ENCODE measurements at regions not wholly inside any gene's neighbourhood (a gene's known extent, or its start where the extent isn't known, plus 50 kb on each side); places are given as distances from the start of the nearest gene placed in this dataset.

- Mint-ChIP-seq H3K27me3 (ENCODE audit: low read depth) (no peaks in the 10 kb centered on the region), H3K4me3 (no peak overlapping the region), H3K9me3 (no peaks in the 10 kb centered on the region), H3K4me1 (ENCODE audit: low read depth) (no peaks in the 10 kb centered on the region), H3K27ac (no peak overlapping the region), H3K36me3 (ENCODE audit: low read depth) (peaks cover 17% of the 10 kb centered on the region)
- CTCF ChIA-PET: no interaction called here
- DNase-seq: no peak
- intact Hi-C loops (cut with micrococcal nuclease): no loop called here
Measured at GRCh38 chr12:124420041-124420995, 125.4 kb downstream of the RFLNA start.

GRCh38 chr12:124419292-124420040, 124.6 kb downstream of the RFLNA start:
- no peaks in the 10 kb centered on the region for H3K27me3 Mint-ChIP-seq (ENCODE audit: low read depth)
- CTCF ChIA-PET: interaction anchor here (0.8 kb wide), 1 partner anchor 135 kb away, joined by 3 read pairs; no protein-coding TSS in a partner anchor
- no peak overlapping the region for H3K27ac Mint-ChIP-seq
- H3K9me3 Mint-ChIP-seq: no peaks in the 10 kb centered on the region
- no peak overlapping the region for H3K4me3 Mint-ChIP-seq
- no peak for DNase-seq
- no peaks in the 10 kb centered on the region for H3K4me1 Mint-ChIP-seq (ENCODE audit: low read depth)
- peaks cover 15% of the 10 kb centered on the region for H3K36me3 Mint-ChIP-seq (ENCODE audit: low read depth)
- intact Hi-C loops (cut with micrococcal nuclease): no loop called here

GRCh38 chr12:124418791-124419190, 123.9 kb downstream of the RFLNA start:
- H3K4me3 Mint-ChIP-seq: no peak overlapping the region
- CTCF ChIA-PET: no interaction called here
- intact Hi-C loops (cut with micrococcal nuclease): no loop called here
- H3K27ac Mint-ChIP-seq: no peak overlapping the region
- H3K4me1 Mint-ChIP-seq (ENCODE audit: low read depth): no peaks in the 10 kb centered on the region
- DNase-seq: no peak
- H3K9me3 Mint-ChIP-seq: no peaks in the 10 kb centered on the region
- H3K36me3 Mint-ChIP-seq (ENCODE audit: low read depth): peaks cover 16% of the 10 kb centered on the region
- no peaks in the 10 kb centered on the region for H3K27me3 Mint-ChIP-seq (ENCODE audit: low read depth)

GRCh38 chr12:124418156-124418555, 123.3 kb downstream of the RFLNA start:
- Mint-ChIP-seq H3K9me3 (no peaks in the 10 kb centered on the region), H3K4me1 (ENCODE audit: low read depth) (no peaks in the 10 kb centered on the region), H3K27me3 (ENCODE audit: low read depth) (no peaks in the 10 kb centered on the region), H3K27ac (no peak overlapping the region), H3K4me3 (no peak overlapping the region), H3K36me3 (ENCODE audit: low read depth) (peaks cover 15% of the 10 kb centered on the region)
- intact Hi-C loops (cut with micrococcal nuclease): no loop called here
- CTCF ChIA-PET: no interaction called here
- DNase-seq: no peak

GRCh38 chr12:124416516-124417395, 121.9 kb downstream of the RFLNA start:
- peaks cover 15% of the 10 kb centered on the region for H3K36me3 Mint-ChIP-seq (ENCODE audit: low read depth)
- no peaks in the 10 kb centered on the region for H3K27me3 Mint-ChIP-seq (ENCODE audit: low read depth)
- H3K27ac Mint-ChIP-seq: no peak overlapping the region
- intact Hi-C loops (cut with micrococcal nuclease): no loop called here
- no peak overlapping the region for H3K4me3 Mint-ChIP-seq
- H3K9me3 Mint-ChIP-seq: no peaks in the 10 kb centered on the region
- CTCF ChIA-PET: no interaction called here
- no peak for DNase-seq
- no peaks in the 10 kb centered on the region for H3K4me1 Mint-ChIP-seq (ENCODE audit: low read depth)

- intact Hi-C loops (cut with micrococcal nuclease): no loop called here
- Mint-ChIP-seq H3K27me3 (ENCODE audit: low read depth) (no peaks in the 10 kb centered on the region), H3K4me3 (no peak overlapping the region), H3K27ac (no peak overlapping the region), H3K4me1 (ENCODE audit: low read depth) (no peaks in the 10 kb centered on the region), H3K36me3 (ENCODE audit: low read depth) (peaks cover 12% of the 10 kb centered on the region), H3K9me3 (no peaks in the 10 kb centered on the region)
- DNase-seq: no peak
- CTCF ChIA-PET: interaction anchor here (0.7 kb wide), 1 partner anchor 75 kb away, joined by 3 read pairs; no protein-coding TSS in a partner anchor
Measured at GRCh38 chr12:124415064-124415463, 120.2 kb downstream of the RFLNA start.

GRCh38 chr12:124413915-124414314, 119.0 kb downstream of the RFLNA start:
- Mint-ChIP-seq H3K27ac (no peak overlapping the region), H3K4me1 (ENCODE audit: low read depth) (no peaks in the 10 kb centered on the region)

GRCh38 chr12:124413401-124413800, 118.5 kb downstream of the RFLNA start:
- intact Hi-C loops (cut with micrococcal nuclease): no loop called here
- Mint-ChIP-seq H3K27me3 (ENCODE audit: low read depth) (no peaks in the 10 kb centered on the region), H3K4me1 (ENCODE audit: low read depth) (no peaks in the 10 kb centered on the region), H3K4me3 (no peak overlapping the region), H3K9me3 (no peaks in the 10 kb centered on the region), H3K27ac (no peak overlapping the region), H3K36me3 (ENCODE audit: low read depth) (peaks cover 10% of the 10 kb centered on the region)
- no peak for DNase-seq
- CTCF ChIA-PET: no interaction called here

More at GRCh38 chr12:124413915-124414314, 119.0 kb downstream of the RFLNA start:
- H3K36me3 Mint-ChIP-seq (ENCODE audit: low read depth): peaks cover 10% of the 10 kb centered on the region
- no peak for DNase-seq
- intact Hi-C loops (cut with micrococcal nuclease): no loop called here
- H3K27me3 Mint-ChIP-seq (ENCODE audit: low read depth): no peaks in the 10 kb centered on the region
- H3K9me3 Mint-ChIP-seq: no peaks in the 10 kb centered on the region
- no peak overlapping the region for H3K4me3 Mint-ChIP-seq
- CTCF ChIA-PET: no interaction called here

GRCh38 chr12:124412646-124413015, 117.7 kb downstream of the RFLNA start:
- CTCF ChIA-PET: no interaction called here
- Mint-ChIP-seq H3K4me3 (no peak overlapping the region), H3K27ac (no peak overlapping the region)

GRCh38 chr12:124411953-124412645, 117.2 kb downstream of the RFLNA start:
- DNase-seq: no peak
- Mint-ChIP-seq H3K27me3 (ENCODE audit: low read depth) (no peaks in the 10 kb centered on the region), H3K36me3 (ENCODE audit: low read depth) (peaks cover 6% of the 10 kb centered on the region), H3K4me1 (ENCODE audit: low read depth) (no peaks in the 10 kb centered on the region), H3K9me3 (no peaks in the 10 kb centered on the region), H3K4me3 (no peak overlapping the region), H3K27ac (no peak overlapping the region)
- intact Hi-C loops (cut with micrococcal nuclease): no loop called here
- CTCF ChIA-PET: no interaction called here

More at GRCh38 chr12:124412646-124413015, 117.7 kb downstream of the RFLNA start:
- no peak for DNase-seq
- peaks cover 10% of the 10 kb centered on the region for H3K36me3 Mint-ChIP-seq (ENCODE audit: low read depth)
- H3K27me3 Mint-ChIP-seq (ENCODE audit: low read depth): no peaks in the 10 kb centered on the region
- H3K4me1 Mint-ChIP-seq (ENCODE audit: low read depth): no peaks in the 10 kb centered on the region
- H3K9me3 Mint-ChIP-seq: no peaks in the 10 kb centered on the region
- intact Hi-C loops (cut with micrococcal nuclease): no loop called here

GRCh38 chr12:124411281-124411878, 116.5 kb downstream of the RFLNA start:
- Mint-ChIP-seq H3K27ac (no peak overlapping the region), H3K9me3 (no peaks in the 10 kb centered on the region), H3K36me3 (ENCODE audit: low read depth) (peaks cover 6% of the 10 kb centered on the region), H3K27me3 (ENCODE audit: low read depth) (no peaks in the 10 kb centered on the region), H3K4me1 (ENCODE audit: low read depth) (no peaks in the 10 kb centered on the region), H3K4me3 (no peak overlapping the region)
- CTCF ChIA-PET: no interaction called here
- DNase-seq: no peak
- intact Hi-C loops (cut with micrococcal nuclease): no loop called here
